Mucosa of rectum (tissue), 2 donors: ENCODE measurements at regions not wholly inside any gene's neighbourhood (a gene's known extent, or its start where the extent isn't known, plus 50 kb on each side); places are given as distances from the start of the nearest gene placed in this dataset.

Source experiments
- H3K27ac ChIP-seq, 2 donors: one replicate each; pipeline ENCODE4 v1.7.0; 2013; ENCODE audit warnings: inconsistent platforms in 2 of 2, low read depth in 2 of 2, low read length in 2 of 2
- H3K27me3 ChIP-seq, 2 donors: one replicate each; pipeline ENCODE4 v1.7.0; 2013; ENCODE audit warnings: low read length in 2 of 2; ENCODE audit not compliant: control insufficient read depth in 2 of 2, insufficient read depth in 2 of 2
- H3K36me3 ChIP-seq, 2 donors: one replicate each; pipeline ENCODE4 v1.7.0; 2013; ENCODE audit warnings: low read length in 2 of 2; ENCODE audit not compliant: control insufficient read depth in 2 of 2, insufficient read depth in 2 of 2
- H3K4me1 ChIP-seq, 2 donors: one replicate each; pipeline ENCODE4 v1.7.0; 2013; ENCODE audit warnings: low read length in 2 of 2, mild to moderate bottlenecking in 1 of 2; ENCODE audit not compliant: control insufficient read depth in 2 of 2, insufficient read depth in 2 of 2
- H3K4me3 ChIP-seq, 2 donors: one replicate each; pipeline ENCODE4 v1.7.0; 2013; ENCODE audit warnings: low read length in 2 of 2
- H3K9ac ChIP-seq, 2 donors: one replicate each; pipeline ENCODE4 v1.7.0; 2013; ENCODE audit warnings: low read length in 2 of 2, low read depth in 1 of 2, mild to moderate bottlenecking in 1 of 2
- H3K9me3 ChIP-seq, 2 donors: one replicate each; pipeline ENCODE4 v1.7.0; 2013; ENCODE audit warnings: low read length in 2 of 2; ENCODE audit not compliant: control insufficient read depth in 2 of 2
- donor health status: healthy.
- donor health status: Normal muscosa, but diverticular disease.

DNA sequence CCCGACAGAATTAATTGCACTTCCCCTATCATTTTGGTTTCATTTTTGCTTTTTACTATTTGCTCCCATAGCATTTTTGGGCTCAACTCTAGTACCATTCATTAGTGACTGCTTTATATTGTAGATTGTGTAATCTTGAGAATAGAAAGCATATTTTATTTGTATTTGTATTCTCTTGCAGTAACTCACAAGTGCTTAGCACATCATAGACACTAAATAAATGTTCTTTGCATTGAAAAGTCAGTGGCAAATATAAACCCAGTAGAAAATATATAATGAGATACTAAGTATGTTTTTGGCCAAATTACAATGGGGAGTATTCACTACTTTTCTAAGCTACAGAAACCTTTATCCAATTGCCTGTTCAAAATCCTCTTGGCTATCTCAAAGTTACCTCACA is 359.7 kb upstream of the CAMK1G start:
- Histone ChIP-seq H3K27me3 (peaks cover 0 to 3% of the 10 kb centered on the region in 2 donors), H3K27ac (no peak overlapping the region), H3K9ac (no peak overlapping the region), H3K36me3 (no peaks in the 10 kb centered on the region), H3K4me1 (no peaks in the 10 kb centered on the region), H3K4me3 (no peak overlapping the region), H3K9me3 (no peaks in the 10 kb centered on the region)

DNA sequence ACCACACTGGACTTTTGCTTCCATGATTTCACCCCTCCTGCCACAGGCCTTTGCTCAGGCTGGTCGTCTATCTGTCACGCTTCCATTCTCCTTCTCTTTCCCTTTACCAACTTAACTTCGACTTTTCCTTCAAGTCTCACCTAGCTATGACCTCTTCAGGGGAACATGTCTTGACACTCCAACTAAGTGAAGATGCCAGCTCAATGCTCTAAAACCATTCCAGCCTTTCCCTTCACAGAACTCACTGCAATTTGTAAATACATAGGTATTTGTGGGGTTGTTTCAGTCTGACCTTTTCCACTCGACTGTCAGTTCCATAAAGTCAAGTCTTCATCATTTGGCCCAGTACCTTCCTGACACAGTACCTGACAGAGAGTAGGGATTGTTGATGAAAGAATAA is 358.6 kb upstream of the CAMK1G start:
- Histone ChIP-seq H3K27ac (no peak overlapping the region), H3K36me3 (no peaks in the 10 kb centered on the region)

GRCh38 chr1:209227171-209227570 is 356.3 kb upstream of the CAMK1G start:
- Histone ChIP-seq H3K36me3 (no peaks in the 10 kb centered on the region), H3K9me3 (no peaks in the 10 kb centered on the region), H3K9ac (no peak overlapping the region), H3K27me3 (peaks cover 0 to 3% of the 10 kb centered on the region in 2 donors), H3K4me3 (no peak overlapping the region), H3K4me1 (no peaks in the 10 kb centered on the region), H3K27ac (no peak overlapping the region)

More for the DNA sequence above, 358.6 kb upstream of the CAMK1G start:
- Histone ChIP-seq H3K4me3 (no peak overlapping the region), H3K9me3 (no peaks in the 10 kb centered on the region), H3K9ac (no peak overlapping the region), H3K27me3 (peaks cover 0 to 3% of the 10 kb centered on the region in 2 donors), H3K4me1 (no peaks in the 10 kb centered on the region)

GRCh38 chr1:209227941-209228340 is 355.6 kb upstream of the CAMK1G start:
- no peak overlapping the region for H3K27ac ChIP-seq
- peaks cover 0 to 3% of the 10 kb centered on the region in 2 donors for H3K27me3 ChIP-seq
- no peaks in the 10 kb centered on the region for H3K36me3 ChIP-seq
- H3K4me1 ChIP-seq = no peaks in the 10 kb centered on the region
- no peak overlapping the region for H3K4me3 ChIP-seq
- H3K9ac ChIP-seq = no peak overlapping the region
- H3K9me3 ChIP-seq = no peaks in the 10 kb centered on the region

GRCh38 chr1:209229494-209230061 is 353.9 kb upstream of the CAMK1G start:
- H3K36me3 ChIP-seq = no peaks in the 10 kb centered on the region
- no peaks in the 10 kb centered on the region for H3K9me3 ChIP-seq
- no peak overlapping the region for H3K27ac ChIP-seq
- H3K27me3 ChIP-seq = peaks cover 0 to 3% of the 10 kb centered on the region in 2 donors
- no peaks in the 10 kb centered on the region for H3K4me1 ChIP-seq
- no peak overlapping the region for H3K9ac ChIP-seq
- H3K4me3 ChIP-seq = no peak overlapping the region

- no peaks in the 10 kb centered on the region for H3K9me3 ChIP-seq
- H3K9ac ChIP-seq = no peak overlapping the region
- H3K36me3 ChIP-seq = no peaks in the 10 kb centered on the region
- no peaks in the 10 kb centered on the region for H3K4me1 ChIP-seq
- no peak overlapping the region for H3K27ac ChIP-seq
- H3K4me3 ChIP-seq = no peak overlapping the region
- H3K27me3 ChIP-seq = no peaks in the 10 kb centered on the region
Measured at GRCh38 chr1:209230314-209230713, 353.2 kb upstream of the CAMK1G start.

DNA sequence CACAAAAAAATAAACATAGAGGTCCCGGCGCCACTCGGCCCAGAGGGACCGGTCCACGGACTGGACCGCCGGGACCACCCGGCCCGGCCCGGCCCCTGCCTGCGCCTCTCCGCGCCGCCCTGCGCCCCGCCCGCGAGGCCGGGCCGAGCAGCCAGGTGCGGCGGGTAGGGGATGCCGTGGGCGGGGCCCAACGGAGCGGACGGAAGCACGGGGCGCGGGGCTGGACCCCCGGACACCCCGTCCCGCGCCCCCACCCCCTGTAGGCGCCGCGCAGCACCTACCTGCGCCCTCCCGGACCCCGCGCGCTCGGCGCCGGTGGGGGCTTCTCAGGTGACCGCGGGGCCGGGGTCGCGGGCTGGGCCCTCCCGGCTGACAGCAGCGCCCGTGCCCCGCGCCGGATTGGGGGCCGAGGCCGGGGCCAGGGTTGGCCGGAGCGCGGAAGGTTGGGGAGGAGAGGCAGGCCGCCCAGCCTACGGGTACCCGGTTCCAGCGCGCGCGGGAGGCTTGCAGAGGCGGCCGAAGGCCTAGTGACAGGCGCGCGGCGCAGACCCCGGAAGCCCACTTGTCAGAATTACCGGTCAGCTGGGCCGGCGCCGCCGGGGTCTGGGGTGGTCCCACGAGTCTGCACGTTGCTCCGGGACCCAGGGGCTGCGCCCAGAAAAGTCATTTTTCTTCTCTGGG is 351.9 kb upstream of the CAMK1G start:
- no peak overlapping the region for H3K9ac ChIP-seq

DNA sequence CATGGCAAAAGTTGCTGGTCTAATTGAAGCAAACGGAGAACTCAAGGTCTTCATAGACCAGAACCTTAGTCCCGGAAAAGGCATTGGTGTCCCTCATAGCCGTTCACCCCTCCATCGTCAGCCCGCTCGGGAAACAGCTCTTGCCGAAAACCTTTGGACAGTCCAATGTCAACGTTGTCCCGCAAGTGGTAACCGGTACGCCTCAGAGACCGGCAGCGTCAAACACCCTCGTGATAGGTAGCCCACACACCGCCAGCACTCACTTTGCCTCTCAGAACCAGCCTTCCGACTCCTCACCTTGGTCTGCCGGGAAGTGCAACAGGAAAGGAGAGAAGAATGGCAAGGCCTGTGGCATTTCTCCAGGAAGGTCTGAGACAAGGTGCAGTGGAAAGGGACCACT is 351.3 kb upstream of the CAMK1G start:
- Histone ChIP-seq H3K9ac (no peak overlapping the region), H3K9me3 (no peaks in the 10 kb centered on the region), H3K27ac (no peak overlapping the region), H3K4me1 (no peaks in the 10 kb centered on the region), H3K4me3 (no peak overlapping the region), H3K36me3 (no peaks in the 10 kb centered on the region), H3K27me3 (no peaks in the 10 kb centered on the region)

More for the DNA sequence above, 351.9 kb upstream of the CAMK1G start:
- H3K27ac ChIP-seq = no peak overlapping the region
- H3K4me3 ChIP-seq = no peak overlapping the region
- no peaks in the 10 kb centered on the region for H3K27me3 ChIP-seq
- no peaks in the 10 kb centered on the region for H3K9me3 ChIP-seq
- no peaks in the 10 kb centered on the region for H3K36me3 ChIP-seq
- H3K4me1 ChIP-seq = no peaks in the 10 kb centered on the region

- Histone ChIP-seq H3K27ac (no peak overlapping the region), H3K36me3 (no peaks in the 10 kb centered on the region), H3K9me3 (no peaks in the 10 kb centered on the region), H3K4me3 (no peak overlapping the region), H3K9ac (no peak overlapping the region), H3K4me1 (no peaks in the 10 kb centered on the region), H3K27me3 (no peaks in the 10 kb centered on the region)
Measured at GRCh38 chr1:209232759-209233158, 350.8 kb upstream of the CAMK1G start.

GRCh38 chr1:209235166-209235565 is 348.3 kb upstream of the CAMK1G start:
- H3K9ac ChIP-seq = no peak overlapping the region
- no peak overlapping the region for H3K4me3 ChIP-seq
- no peaks in the 10 kb centered on the region for H3K36me3 ChIP-seq
- no peaks in the 10 kb centered on the region for H3K27me3 ChIP-seq
- H3K4me1 ChIP-seq = no peaks in the 10 kb centered on the region
- no peaks in the 10 kb centered on the region for H3K9me3 ChIP-seq
- no peak overlapping the region for H3K27ac ChIP-seq
